GM23338 (cell line): ENCODE measurements at regions not wholly inside any gene's neighbourhood (a gene's known extent, or its start where the extent isn't known, plus 50 kb on each side); places are given as distances from the start of the nearest gene placed in this dataset.

Experiments used
- ETS1 ChIP-seq: IDR thresholded peaks from 2 replicates; pipeline ENCODE4 v1.6.1; 2016; ENCODE audit warnings: antibody characterized with exemption
- EZH2phosphoT487 ChIP-seq: fragments of 200-600 bp; sonication (generic); IDR thresholded peaks from one replicate; pipeline ENCODE4 v1.8.1; 2018; ENCODE audit warnings: antibody characterized with exemption; ENCODE audit not compliant: unreplicated experiment
- JUNB ChIP-seq: IDR thresholded peaks from one replicate; pipeline ENCODE4 v1.6.1; 2016; ENCODE audit warnings: antibody characterized with exemption; ENCODE audit not compliant: unreplicated experiment
- REST ChIP-seq: IDR thresholded peaks from one replicate; pipeline ENCODE4 v1.6.1; 2018; ENCODE audit warnings: antibody characterized with exemption; ENCODE audit not compliant: unreplicated experiment
- ZNF114 ChIP-seq: fragments of 250-450 bp; sonication (Bioruptor Pico); IDR thresholded peaks from 2 replicates; pipeline ENCODE4 v1.5.0; 2020; ENCODE audit warnings: mild to moderate bottlenecking, moderate library complexity
- ZNF331 ChIP-seq: fragments of 250-450 bp; sonication (Bioruptor Pico); IDR thresholded peaks from 2 replicates; pipeline ENCODE4 v1.5.0; 2020; ENCODE audit warnings: low read depth, mild to moderate bottlenecking, moderate library complexity
- ZNF462 ChIP-seq: fragments of 250-450 bp; sonication (Bioruptor Pico); IDR thresholded peaks from 2 replicates; pipeline ENCODE4 v1.5.0; 2020; ENCODE audit warnings: mild to moderate bottlenecking, moderate library complexity

- no peak for TF ChIP-seq ZNF462 (CRISPR knock-in tag)
- TF ChIP-seq ZNF331, result no peak
- TF ChIP-seq REST, result no peak
- no peak for TF ChIP-seq ETS1
- TF ChIP-seq ZNF114 (CRISPR knock-in tag), result no peak
- no peak for TF ChIP-seq EZH2phosphoT487
- no peak for TF ChIP-seq JUNB
These were observed 246.0 kb upstream of the PHF14 start (continued) for GRCh38 chr7:10727636-10728035.
